ENCODE measurements at regions not wholly inside any gene's neighbourhood (a gene's known extent, or its start where the extent isn't known, plus 50 kb on each side); places are given as distances from the start of the nearest gene placed in this dataset.

GRCh38 chr3:73787620-73788019 is 162.9 kb upstream of the PDZRN3 start:
- H3K27ac Mint-ChIP-seq (ENCODE audit: unreplicated experiment), result peak overlapping the region; percentile 92
- H3K4me3 Mint-ChIP-seq (ENCODE audit: unreplicated experiment), result no peak overlapping the region

DNA sequence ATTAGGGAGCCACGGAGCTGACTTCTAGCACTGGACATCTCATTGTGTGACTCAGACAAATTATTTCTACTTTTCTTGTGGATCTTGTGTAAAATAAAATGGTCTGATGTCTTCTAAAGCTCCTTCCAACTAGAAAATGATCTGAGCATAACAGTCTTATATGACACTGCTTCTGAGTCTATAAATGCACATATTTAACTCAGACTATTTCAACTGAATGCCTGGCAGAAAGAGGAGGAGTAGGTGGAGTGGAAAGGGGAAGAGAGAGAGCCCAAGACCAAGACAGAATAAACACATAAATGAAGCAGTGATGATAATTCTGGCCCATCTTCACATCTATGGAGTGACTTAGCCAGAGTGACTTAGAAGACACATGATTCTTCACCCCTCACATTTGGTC is 162.3 kb upstream of the PDZRN3 start:
- DNase-seq (ENCODE audit: extremely low spot score, unreplicated experiment), result no peak
- Mint-ChIP-seq H3K4me3 (ENCODE audit: unreplicated experiment) (no peak overlapping the region), H3K36me3 (ENCODE audit: unreplicated experiment) (no peaks in the 10 kb centered on the region), H3K27me3 (ENCODE audit: unreplicated experiment) (no peaks in the 10 kb centered on the region), H3K9me3 (ENCODE audit: unreplicated experiment) (no peaks in the 10 kb centered on the region), H3K4me1 (ENCODE audit: unreplicated experiment) (peaks cover 48% of the 10 kb centered on the region), H3K27ac (ENCODE audit: unreplicated experiment) (peak overlapping the region; percentile 92)
- TF ChIP-seq CTCF (IDR thresholded peaks at IDR 0.05), result no peak

More at GRCh38 chr3:73787620-73788019, 162.9 kb upstream of the PDZRN3 start:
- DNase-seq (ENCODE audit: extremely low spot score, unreplicated experiment), result no peak
- TF ChIP-seq CTCF (IDR thresholded peaks at IDR 0.05), result no peak
- Mint-ChIP-seq H3K27me3 (ENCODE audit: unreplicated experiment) (no peaks in the 10 kb centered on the region), H3K4me1 (ENCODE audit: unreplicated experiment) (peaks cover 46% of the 10 kb centered on the region), H3K36me3 (ENCODE audit: unreplicated experiment) (no peaks in the 10 kb centered on the region), H3K9me3 (ENCODE audit: unreplicated experiment) (no peaks in the 10 kb centered on the region)

DNA sequence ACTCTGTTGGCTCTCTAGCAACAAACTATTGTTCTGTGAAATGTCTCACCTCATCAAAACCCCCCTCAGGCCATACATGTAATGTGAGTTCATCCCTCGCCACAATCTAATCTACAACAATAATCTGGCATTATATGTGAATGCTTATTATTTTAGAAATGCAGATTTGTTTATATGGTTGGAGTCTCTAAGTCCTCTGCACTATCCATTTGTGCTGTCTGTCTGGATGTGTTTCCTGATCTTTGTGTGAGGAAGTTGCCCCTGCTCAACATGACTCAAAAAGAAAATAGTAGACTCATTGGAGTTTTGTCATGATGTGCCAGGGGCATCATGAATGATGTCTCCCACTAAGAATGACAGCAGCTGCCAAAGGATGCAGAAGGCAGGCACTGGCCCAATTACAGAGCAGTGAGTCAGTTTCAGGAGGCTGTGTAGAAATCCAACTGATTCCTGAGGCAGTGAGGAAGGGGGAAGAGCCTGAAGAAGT is 161.6 kb upstream of the PDZRN3 start:
- peak; percentile 88 for DNase-seq (ENCODE audit: extremely low spot score, unreplicated experiment)
- H3K36me3 Mint-ChIP-seq (ENCODE audit: unreplicated experiment), result no peaks in the 10 kb centered on the region
- H3K27ac Mint-ChIP-seq (ENCODE audit: unreplicated experiment), result peak overlapping the region; percentile 92
- H3K27me3 Mint-ChIP-seq (ENCODE audit: unreplicated experiment), result no peaks in the 10 kb centered on the region
- H3K4me1 Mint-ChIP-seq (ENCODE audit: unreplicated experiment), result peaks cover 54% of the 10 kb centered on the region
- no peak overlapping the region for H3K4me3 Mint-ChIP-seq (ENCODE audit: unreplicated experiment)
- TF ChIP-seq CTCF (IDR thresholded peaks at IDR 0.05), result no peak
- H3K9me3 Mint-ChIP-seq (ENCODE audit: unreplicated experiment), result no peaks in the 10 kb centered on the region

DNA sequence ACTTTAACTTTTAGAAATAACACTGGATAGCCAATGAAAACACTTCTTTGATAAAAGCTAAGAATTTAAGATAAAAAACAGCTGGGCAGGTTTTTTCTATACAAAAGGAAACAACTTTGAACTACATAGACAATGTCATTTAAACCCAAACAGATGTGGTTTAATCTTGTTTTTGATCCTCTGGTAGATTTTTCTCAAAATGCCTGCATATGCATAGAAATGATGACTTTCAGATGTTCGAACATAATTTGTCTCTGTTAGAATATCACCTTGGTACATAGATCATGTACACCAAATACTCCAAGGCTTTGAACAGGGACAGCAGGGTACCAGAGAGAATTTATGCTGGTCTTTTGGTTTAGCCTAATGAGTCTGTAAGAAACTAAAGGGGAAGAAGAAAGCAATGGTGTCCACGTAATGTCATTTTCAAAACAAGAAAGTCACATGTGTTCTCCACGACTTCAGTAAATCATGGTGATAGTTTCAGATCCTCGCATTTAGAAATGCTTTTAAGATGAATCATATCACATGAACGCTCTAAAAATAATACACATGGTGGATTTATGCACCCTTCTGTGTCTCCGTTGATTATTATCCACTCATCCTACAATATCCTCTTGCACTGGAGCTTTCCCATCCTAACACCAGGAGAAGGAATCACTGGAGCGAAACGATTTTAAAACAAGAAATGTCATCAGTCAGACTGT is 160.1 kb upstream of the PDZRN3 start:
- Mint-ChIP-seq H3K27me3 (ENCODE audit: unreplicated experiment) (no peaks in the 10 kb centered on the region), H3K4me1 (ENCODE audit: unreplicated experiment) (peaks cover 52% of the 10 kb centered on the region), H3K36me3 (ENCODE audit: unreplicated experiment) (no peaks in the 10 kb centered on the region), H3K4me3 (ENCODE audit: unreplicated experiment) (no peak overlapping the region), H3K9me3 (ENCODE audit: unreplicated experiment) (no peaks in the 10 kb centered on the region), H3K27ac (ENCODE audit: unreplicated experiment) (peak overlapping the region; percentile 92)
- no peak for DNase-seq (ENCODE audit: extremely low spot score, unreplicated experiment)
- TF ChIP-seq CTCF (IDR thresholded peaks at IDR 0.05), result no peak

DNA sequence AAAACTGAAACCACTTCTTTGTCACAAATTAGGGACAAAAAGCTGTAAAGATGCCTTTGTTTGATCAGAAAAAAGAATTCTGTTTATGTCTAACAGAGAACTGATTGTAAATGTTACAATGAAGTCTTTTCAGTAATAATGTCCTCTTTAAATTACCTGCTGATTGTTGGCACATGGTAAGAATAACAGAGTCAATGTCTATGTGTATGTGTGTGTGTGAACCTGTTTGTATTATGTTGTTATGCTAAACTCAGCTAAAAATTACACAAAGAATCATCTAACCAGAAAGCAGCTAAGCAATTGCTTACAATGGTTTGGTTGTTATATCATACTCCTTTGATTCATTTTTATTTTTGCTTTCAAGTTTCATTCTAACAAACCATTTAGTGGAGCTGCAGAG is 159.1 kb upstream of the PDZRN3 start:
- H3K4me3 Mint-ChIP-seq (ENCODE audit: unreplicated experiment), result no peak overlapping the region
- no peaks in the 10 kb centered on the region for H3K27me3 Mint-ChIP-seq (ENCODE audit: unreplicated experiment)
- H3K36me3 Mint-ChIP-seq (ENCODE audit: unreplicated experiment), result no peaks in the 10 kb centered on the region
- H3K27ac Mint-ChIP-seq (ENCODE audit: unreplicated experiment), result peak overlapping the region; percentile 25
- peaks cover 49% of the 10 kb centered on the region for H3K4me1 Mint-ChIP-seq (ENCODE audit: unreplicated experiment)
- no peak for DNase-seq (ENCODE audit: extremely low spot score, unreplicated experiment)
- no peaks in the 10 kb centered on the region for H3K9me3 Mint-ChIP-seq (ENCODE audit: unreplicated experiment)
- no peak for TF ChIP-seq CTCF (IDR thresholded peaks at IDR 0.05)

All from osteocyte (in vitro differentiated cells).